CD14-positive monocyte (primary cell): ENCODE measurements at regions not wholly inside any gene's neighbourhood (a gene's known extent, or its start where the extent isn't known, plus 50 kb on each side); places are given as distances from the start of the nearest gene placed in this dataset.

Source experiments
- DNase-seq, 3 donors: peaks; one replicate each; pipeline ENCODE4 v3.0.0-alpha.2; 2011 to 2022
- H2AFZ ChIP-seq: 2 replicates; pipeline ENCODE4 v1.6.0; 2012; ENCODE audit warnings: mild to moderate bottlenecking, low read depth, low read length, inconsistent platforms; ENCODE audit not compliant: insufficient read depth, poor library complexity, severe bottlenecking
- H3K27ac ChIP-seq, 2 donors: 1 replicate in 1 of 2; 2 replicates in 1 of 2; pipeline ENCODE4 v1.5.1; 2012 to 2013; ENCODE audit warnings: low read length in 2 of 2, control low read depth in 1 of 2, inconsistent platforms in 1 of 2, low read depth in 1 of 2, mild to moderate bottlenecking in 1 of 2
- H3K27me3 ChIP-seq, 2 donors: one replicate each; pipeline versions ENCODE4 v1.6.0 to v1.6.1; 2011 to 2013; ENCODE audit warnings: low read length in 2 of 2; ENCODE audit not compliant: control insufficient read depth in 2 of 2, insufficient read depth in 2 of 2
- H3K36me3 ChIP-seq, 2 donors: replicated peaks in 1 of 2; 1 replicate in 1 of 2; 2 replicates in 1 of 2; pipeline versions ENCODE4 v1.5.1 to v1.6.1; 2012 to 2013; ENCODE audit warnings: low read length in 2 of 2, control low read depth in 1 of 2, inconsistent platforms in 1 of 2, mild to moderate bottlenecking in 1 of 2; ENCODE audit not compliant: insufficient read depth in 2 of 2, control insufficient read depth in 1 of 2
- H3K4me1 ChIP-seq, 2 donors: 1 replicate in 1 of 2; 2 replicates in 1 of 2; pipeline versions ENCODE4 v1.5.1 to v1.6.1; 2012 to 2013; ENCODE audit warnings: low read length in 2 of 2, control low read depth in 1 of 2, inconsistent platforms in 1 of 2, mild to moderate bottlenecking in 1 of 2, moderate library complexity in 1 of 2; ENCODE audit not compliant: insufficient read depth in 2 of 2, control insufficient read depth in 1 of 2
- H3K4me2 ChIP-seq: replicated peaks from 2 replicates; pipeline ENCODE3; 2012; ENCODE audit warnings: low read length, moderate library complexity, mild to moderate bottlenecking; ENCODE audit not compliant: poor library complexity, severe bottlenecking; ENCODE audit errors: extremely low read depth
- H3K4me3 ChIP-seq, 3 experiments: fragments of 200-600 bp in 1 of 3; sonication (generic) in 1 of 3; replicated peaks in 1 of 3; 1 replicate in 2 of 3; 2 replicates in 1 of 3; pipeline ENCODE4 v1.5.1; 2011 to 2013; ENCODE audit warnings: low read length in 3 of 3, mild to moderate bottlenecking in 3 of 3, control low read depth in 2 of 3, low read depth in 2 of 3, inconsistent platforms in 1 of 3, moderate library complexity in 1 of 3
- H3K79me2 ChIP-seq: 2 replicates; pipeline ENCODE4 v1.6.0; 2012; ENCODE audit warnings: mild to moderate bottlenecking, control low read depth, inconsistent platforms, low read length, moderate library complexity; ENCODE audit not compliant: insufficient read depth
- H3K9ac ChIP-seq: 2 replicates; pipeline ENCODE4 v1.6.0; 2017; ENCODE audit warnings: low read length, mild to moderate bottlenecking; ENCODE audit not compliant: insufficient read depth, poor library complexity, severe bottlenecking
- H3K9me3 ChIP-seq, 2 donors: replicated peaks in 1 of 2; 1 replicate in 1 of 2; 2 replicates in 1 of 2; pipeline versions ENCODE4 v1.5.1 to v1.6.1; 2012 to 2013; ENCODE audit warnings: low read length in 2 of 2, control low read depth in 1 of 2; ENCODE audit not compliant: control insufficient read depth in 1 of 2, insufficient read depth in 1 of 2
- H4K20me1 ChIP-seq: 2 replicates; pipeline ENCODE4 v1.6.0; 2012; ENCODE audit warnings: mild to moderate bottlenecking, low read length, control low read depth, moderate library complexity; ENCODE audit not compliant: insufficient read depth
- H3K27ac Mint-ChIP-seq, 7 donors: one replicate each; pipeline ENCODE4 v1.8.0; 2020; ENCODE audit warnings: mild to moderate bottlenecking in 7 of 7, mixed read lengths in 7 of 7, moderate library complexity in 6 of 7, inconsistent platforms in 2 of 7
- H3K27me3 Mint-ChIP-seq, 3 donors: one replicate each; pipeline ENCODE4 v1.8.0; 2021 to 2022; ENCODE audit warnings: low read depth in 3 of 3, mild to moderate bottlenecking in 3 of 3, mixed read lengths in 3 of 3, moderate library complexity in 3 of 3, inconsistent platforms in 1 of 3
- H3K36me3 Mint-ChIP-seq, 2 donors: one replicate each; pipeline ENCODE4 v1.8.0; 2020; ENCODE audit warnings: mixed read lengths in 2 of 2, inconsistent platforms in 1 of 2, mild to moderate bottlenecking in 1 of 2
- H3K4me1 Mint-ChIP-seq: one replicate; pipeline ENCODE4 v1.8.0; 2020; ENCODE audit warnings: mild to moderate bottlenecking, mixed read lengths
- H3K4me3 Mint-ChIP-seq, 2 donors: one replicate each; pipeline ENCODE4 v1.8.0; 2020; ENCODE audit warnings: mild to moderate bottlenecking in 2 of 2, mixed read lengths in 2 of 2, moderate library complexity in 1 of 2
- H3K9me3 Mint-ChIP-seq, 7 donors: one replicate each; pipeline ENCODE4 v1.8.0; 2020 to 2022; ENCODE audit warnings: mixed read lengths in 7 of 7, mild to moderate bottlenecking in 6 of 7, moderate library complexity in 6 of 7, inconsistent platforms in 2 of 7
- CTCF ChIP-seq: fragments of 200-600 bp; IDR thresholded peaks from one replicate; pipeline ENCODE4 v1.8.0; 2022; ENCODE audit warnings: antibody characterized with exemption, mild to moderate bottlenecking
- WGBS: methylation state at CpG from one replicate; pipeline ENCODE4 v1.1.5; 2013; ENCODE audit warnings: missing lambda C conversion rate; ENCODE audit not compliant: insufficient coverage; 5-methylcytosine and 5-hydroxymethylcytosine counted together
- intact Hi-C, 2 donors: fragments of 100-400 bp; cut with micrococcal nuclease; formaldehyde crosslinking; loops; one replicate each; pipeline versions ENCODE4 v1.15.0 to v1.15.1; 2023

DNA sequence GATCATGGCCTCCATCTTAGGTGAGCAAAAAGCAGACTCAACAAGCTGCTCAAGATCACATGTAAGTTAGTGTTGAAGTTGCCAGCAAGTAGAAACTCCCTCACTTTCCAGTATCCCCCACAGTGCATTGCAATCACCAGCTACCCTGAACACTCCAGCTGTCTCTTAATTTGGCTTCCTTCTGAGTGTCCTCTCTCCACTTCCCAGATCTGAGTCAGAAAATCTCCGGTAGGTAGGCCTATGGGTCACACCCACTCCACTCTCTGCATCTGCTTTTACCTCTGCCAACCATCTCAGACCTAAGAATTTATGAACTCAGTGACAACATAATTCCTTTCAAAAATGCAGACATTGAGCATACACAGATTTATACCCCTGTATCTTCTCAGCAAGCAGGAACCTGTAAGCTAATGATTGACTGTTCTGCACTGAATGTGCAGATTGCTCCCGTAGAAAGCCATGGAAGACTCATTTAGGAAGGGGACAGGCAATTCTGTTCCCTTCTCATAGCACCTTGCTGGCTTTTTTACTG is 656.9 kb downstream of the EPHA4 start:
- H3K4me2 ChIP-seq, result no peak overlapping the region
- intact Hi-C loops, result no loop called here
- H3K9me3 ChIP-seq, result peaks cover 0 to 2% of the 10 kb centered on the region in 2 donors
- Mint-ChIP-seq H3K4me1 (no peaks in the 10 kb centered on the region), H3K4me3 (no peak overlapping the region), H3K9me3 (peaks cover 2 to 6% (median 4%) of the 10 kb centered on the region in 7 donors), H3K27ac (no peak overlapping the region), H3K27me3 (no peaks in the 10 kb centered on the region), H3K36me3 (no peaks in the 10 kb centered on the region)
- no peaks in the 10 kb centered on the region for H4K20me1 ChIP-seq
- no peak overlapping the region for H2AFZ ChIP-seq
- no peak for TF ChIP-seq CTCF
- DNase-seq, result no peak
- H3K4me1 ChIP-seq, result no peaks in the 10 kb centered on the region
- no peak overlapping the region for H3K27ac ChIP-seq
- no peak overlapping the region for H3K4me3 ChIP-seq
- H3K79me2 ChIP-seq, result no peaks in the 10 kb centered on the region
- 73% methylated on average over 1 of the region's 2 CpGs for WGBS
- H3K9ac ChIP-seq, result no peak overlapping the region
- no peaks in the 10 kb centered on the region for H3K36me3 ChIP-seq
- no peaks in the 10 kb centered on the region for H3K27me3 ChIP-seq

DNA sequence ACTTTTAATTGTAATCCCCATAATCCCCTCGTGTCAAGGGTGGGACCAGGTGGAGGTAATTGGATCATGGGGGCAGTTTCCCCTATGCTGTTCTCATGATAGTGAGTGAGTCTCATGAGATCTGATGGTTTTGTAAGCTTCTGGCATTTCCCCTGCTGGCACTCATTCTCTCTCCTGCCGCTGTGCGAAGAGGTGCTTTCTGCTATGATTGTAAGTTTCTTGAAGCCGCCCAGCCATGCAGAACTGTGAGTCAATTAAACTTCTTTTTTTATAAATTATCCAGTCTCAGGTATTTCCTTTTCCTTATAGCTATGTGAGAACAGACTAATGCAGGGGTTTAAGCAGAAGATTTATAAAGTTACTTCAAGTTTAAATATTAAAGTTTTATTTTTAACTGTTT is 655.2 kb downstream of the EPHA4 start:
- H3K9ac ChIP-seq, result no peak overlapping the region
- Mint-ChIP-seq H3K9me3 (peaks cover 3 to 10% (median 5%) of the 10 kb centered on the region in 7 donors), H3K4me1 (no peaks in the 10 kb centered on the region), H3K4me3 (no peak overlapping the region), H3K27me3 (no peaks in the 10 kb centered on the region), H3K27ac (no peak overlapping the region), H3K36me3 (no peaks in the 10 kb centered on the region)
- no peak for TF ChIP-seq CTCF
- WGBS, result no CpG with 5 or more reads among the region's 4 CpGs
- intact Hi-C loops, result no loop called here
- no peaks in the 10 kb centered on the region for H3K27me3 ChIP-seq
- DNase-seq, result no peak
- H3K9me3 ChIP-seq, result peaks cover 0 to 6% of the 10 kb centered on the region in 2 donors
- no peak overlapping the region for H3K4me3 ChIP-seq
- no peaks in the 10 kb centered on the region for H3K79me2 ChIP-seq
- H3K4me1 ChIP-seq, result no peaks in the 10 kb centered on the region
- no peak overlapping the region for H3K27ac ChIP-seq
- H4K20me1 ChIP-seq, result no peaks in the 10 kb centered on the region
- H3K36me3 ChIP-seq, result no peaks in the 10 kb centered on the region
- no peak overlapping the region for H2AFZ ChIP-seq
- no peak overlapping the region for H3K4me2 ChIP-seq
